ENCODE measurements at regions not wholly inside any gene's neighbourhood (a gene's known extent, or its start where the extent isn't known, plus 50 kb on each side); places are given as distances from the start of the nearest gene placed in this dataset.

DNA sequence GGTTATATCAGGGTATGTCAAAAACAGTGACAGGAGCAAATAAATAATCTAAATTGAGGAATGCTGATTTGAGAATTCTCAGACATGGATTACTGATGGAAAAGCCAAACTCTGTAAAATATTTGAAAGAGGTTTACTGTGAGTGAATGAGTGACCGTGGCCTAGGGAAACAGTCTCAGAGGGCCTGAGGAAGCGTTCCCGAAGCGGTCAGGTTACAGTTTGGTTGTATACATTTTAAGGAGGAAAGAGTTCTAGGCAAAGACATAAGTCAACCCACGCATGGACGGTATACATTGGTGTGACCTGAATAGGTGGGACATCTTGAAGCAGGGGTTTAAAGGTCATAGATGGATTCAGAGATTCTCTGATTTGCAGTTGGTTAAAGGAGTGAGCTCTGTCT is 771.7 kb downstream of the KCNJ18 start:
- Histone ChIP-seq H3K9me3 (ENCODE audit: control insufficient read depth in 1 of 2, insufficient read depth in 1 of 2, low read depth in 1 of 2, low read length in 2 of 2) (peaks cover 0 to 12% of the 10 kb centered on the region in 2 experiments; a peak in 1 of 4 replicates), H3K79me2 (ENCODE audit: insufficient read depth, low read length) (no peaks in the 10 kb centered on the region), H3K27ac (ENCODE audit: low read depth, low read length) (no peak overlapping the region), H2AFZ (ENCODE audit: low read depth, low read length, poor library complexity, severe bottlenecking) (no peak overlapping the region), H4K20me1 (ENCODE audit: insufficient read depth) (no peaks in the 10 kb centered on the region), H3K27me3 (ENCODE audit: insufficient read depth, low read length) (no peaks in the 10 kb centered on the region), H3K4me1 (ENCODE audit: control insufficient read depth in 1 of 2, insufficient read depth in 2 of 2, low read length in 2 of 2) (no peaks in the 10 kb centered on the region), H3K4me3 (replicated peaks in 1 of 2; ENCODE audit: low read depth in 1 of 2, low read length in 2 of 2) (no peak overlapping the region), H3K9ac (ENCODE audit: low read length) (no peak overlapping the region), H3K4me2 (ENCODE audit: low read length) (no peak overlapping the region), H3K36me3 (ENCODE audit: control insufficient read depth in 1 of 2, insufficient read depth in 2 of 2, low read length in 2 of 2) (no peaks in the 10 kb centered on the region), H3K9me2 (ENCODE audit: insufficient read depth) (no peaks in the 10 kb centered on the region)
- BruUV-seq (replicated peaks) = no TSS peak
- no peak for TF ChIP-seq POLR2AphosphoS5 (IDR thresholded peaks at IDR 0.05; ENCODE audit: low read depth, low read length)
- TF ChIP-seq EGR1 (IDR thresholded peaks at IDR 0.05; ENCODE audit: low read depth) = no peak
- ChIA-PET RAD21 (ENCODE audit: low non-redundant PET in 1 of 2, low total read pairs in 2 of 2, uncharacterized antibody in 2 of 2, unreplicated experiment in 2 of 2) (no interaction called here), POLR2A (no interaction called here), CTCF (no interaction called here)
- intact Hi-C loops (cut with micrococcal nuclease) = no loop called here
- no peak for ATAC-seq
- DNase-seq (ENCODE audit: low read depth, low spot score) = no peak

- no peak overlapping the region for H3K27ac ChIP-seq (ENCODE audit: low read depth, low read length)
- POLR2A ChIA-PET = no interaction called here
- no TSS peak for BruUV-seq (replicated peaks)
- CTCF ChIA-PET = no interaction called here
- no peaks in the 10 kb centered on the region for H3K36me3 ChIP-seq (ENCODE audit: control insufficient read depth in 1 of 2, insufficient read depth in 2 of 2, low read length in 2 of 2)
- H3K79me2 ChIP-seq (ENCODE audit: insufficient read depth, low read length) = no peaks in the 10 kb centered on the region
- no peaks in the 10 kb centered on the region for H3K27me3 ChIP-seq (ENCODE audit: insufficient read depth, low read length)
- RAD21 ChIA-PET (ENCODE audit: low non-redundant PET in 1 of 2, low total read pairs in 2 of 2, uncharacterized antibody in 2 of 2, unreplicated experiment in 2 of 2) = no interaction called here
- DNase-seq (ENCODE audit: low read depth, low spot score) (no peak), ATAC-seq (no peak)
- intact Hi-C loops (cut with micrococcal nuclease) = no loop called here
- no peak overlapping the region for H2AFZ ChIP-seq (ENCODE audit: low read depth, low read length, poor library complexity, severe bottlenecking)
- H3K4me2 ChIP-seq (ENCODE audit: low read length) = no peak overlapping the region
- H3K4me1 ChIP-seq (ENCODE audit: control insufficient read depth in 1 of 2, insufficient read depth in 2 of 2, low read length in 2 of 2) = no peaks in the 10 kb centered on the region
- no peak overlapping the region for H3K4me3 ChIP-seq (replicated peaks in 1 of 2; ENCODE audit: low read depth in 1 of 2, low read length in 2 of 2)
- TF ChIP-seq ZBTB33 (IDR thresholded peaks at IDR 0.05; ENCODE audit: extremely low read depth, insufficient replicate concordance, low read length) = no peak
- TF ChIP-seq ELF1 (IDR thresholded peaks at IDR 0.05; ENCODE audit: borderline replicate concordance, low read depth) = no peak
- no peak for TF ChIP-seq CEBPB (IDR thresholded peaks at IDR 0.05; ENCODE audit: low read depth)
- TF ChIP-seq SIN3A (IDR thresholded peaks at IDR 0.05; ENCODE audit: low read depth) = no peak
- H3K9me3 ChIP-seq (ENCODE audit: control insufficient read depth in 1 of 2, insufficient read depth in 1 of 2, low read depth in 1 of 2, low read length in 2 of 2) = peaks cover 0 to 12% of the 10 kb centered on the region in 2 experiments; a peak in 2 of 4 replicates
- no peaks in the 10 kb centered on the region for H3K9me2 ChIP-seq (ENCODE audit: insufficient read depth)
- no peak overlapping the region for H3K9ac ChIP-seq (ENCODE audit: low read length)
- no peaks in the 10 kb centered on the region for H4K20me1 ChIP-seq (ENCODE audit: insufficient read depth)
Measured at GRCh38 chr17:22467720-22468119, 775.4 kb downstream of the KCNJ18 start.

Data from HCT116 (cell line).